ENCODE measurements at regions not wholly inside any gene's neighbourhood (a gene's known extent, or its start where the extent isn't known, plus 50 kb on each side); places are given as distances from the start of the nearest gene placed in this dataset.

DNA sequence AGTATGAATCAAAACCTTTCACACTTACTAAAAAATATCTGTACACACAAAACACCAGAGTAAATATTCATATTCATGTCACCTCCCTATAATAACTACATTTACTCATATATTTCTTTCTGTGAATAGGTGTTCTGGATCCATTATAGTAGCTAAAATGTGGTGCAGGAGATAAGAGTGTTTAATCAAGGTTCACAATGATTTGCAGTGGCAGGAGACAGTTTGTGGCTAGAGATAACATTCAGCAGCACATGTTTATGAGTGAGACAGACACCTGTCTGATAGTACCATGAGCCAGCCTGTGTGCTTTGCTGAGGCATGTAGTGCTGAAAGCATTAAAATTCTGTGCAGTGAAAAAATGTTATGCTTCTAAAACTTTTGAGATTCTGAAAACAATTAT lies 410.3 kb downstream of the SRGAP2C start:
- TF ChIP-seq CTCF (conservative IDR thresholded peaks at IDR 0.05; ENCODE audit: low read depth, low read length), result no peak
- no peak for TF ChIP-seq EZH2 (IDR thresholded peaks at IDR 0.05; ENCODE audit: borderline replicate concordance, low read depth, low read length, poor library complexity, severe bottlenecking)
